ENCODE measurements at regions not wholly inside any gene's neighbourhood (a gene's known extent, or its start where the extent isn't known, plus 50 kb on each side); places are given as distances from the start of the nearest gene placed in this dataset.

GRCh38 chr4:174038481-174038880 is 245.0 kb downstream of the FBXO8 start:
- H3K36me3 ChIP-seq (ENCODE audit: control insufficient read depth, insufficient read depth, low read length): no peaks in the 10 kb centered on the region
- no peak overlapping the region for H2AK5ac ChIP-seq (ENCODE audit: low read length)
- no peak overlapping the region for H3K27ac ChIP-seq (ENCODE audit: low read depth, low read length)
- no peak overlapping the region for H2BK15ac ChIP-seq (replicated peaks; ENCODE audit: low read depth)
- no peak for DNase-seq
- no peak overlapping the region for H3K18ac ChIP-seq (ENCODE audit: low read length)
- H3K79me1 ChIP-seq (ENCODE audit: low read length): no peaks in the 10 kb centered on the region
- H3K9ac ChIP-seq (ENCODE audit: low read length): no peak overlapping the region
- no peaks in the 10 kb centered on the region for H3K27me3 ChIP-seq (ENCODE audit: insufficient read depth, low read length, poor library complexity)
- no peak overlapping the region for H2BK5ac ChIP-seq (ENCODE audit: low read length)
- H2BK120ac ChIP-seq (ENCODE audit: low read depth, low read length): no peak overlapping the region
- WGBS (ENCODE audit: extremely low coverage, insufficient coverage, low lambda C conversion rate): no CpG with 5 or more reads among the region's 5 CpGs
- H3K23ac ChIP-seq (ENCODE audit: low read length): no peak overlapping the region
- no peak overlapping the region for H3K56ac ChIP-seq (ENCODE audit: low read length)
- no peaks in the 10 kb centered on the region for H3K79me2 ChIP-seq (ENCODE audit: control insufficient read depth, insufficient read depth, low read length)
- no peak overlapping the region for H3K4ac ChIP-seq (ENCODE audit: low read depth, low read length)
- H3K4me3 ChIP-seq (ENCODE audit: low read length): no peak overlapping the region
- no peak overlapping the region for H4K8ac ChIP-seq (ENCODE audit: low read depth, low read length)
- H4K5ac ChIP-seq (ENCODE audit: low read length): no peak overlapping the region
- no peaks in the 10 kb centered on the region for H3K4me1 ChIP-seq (ENCODE audit: control insufficient read depth, low read depth, low read length)
- H3K4me2 ChIP-seq (ENCODE audit: low read length): no peak overlapping the region

GRCh38 chr4:174037631-174038030 is 245.8 kb downstream of the FBXO8 start:
- H3K4me2 ChIP-seq (ENCODE audit: low read length): no peak overlapping the region
- no peak overlapping the region for H3K18ac ChIP-seq (ENCODE audit: low read length)
- H3K79me1 ChIP-seq (ENCODE audit: low read length): no peaks in the 10 kb centered on the region
- no peaks in the 10 kb centered on the region for H3K4me1 ChIP-seq (ENCODE audit: control insufficient read depth, low read depth, low read length)
- H3K4ac ChIP-seq (ENCODE audit: low read depth, low read length): no peak overlapping the region
- H3K23ac ChIP-seq (ENCODE audit: low read length): no peak overlapping the region
- H2BK5ac ChIP-seq (ENCODE audit: low read length): no peak overlapping the region
- no peak overlapping the region for H3K4me3 ChIP-seq (ENCODE audit: low read length)
- no peaks in the 10 kb centered on the region for H3K79me2 ChIP-seq (ENCODE audit: control insufficient read depth, insufficient read depth, low read length)
- H2BK15ac ChIP-seq (replicated peaks; ENCODE audit: low read depth): no peak overlapping the region
- H4K5ac ChIP-seq (ENCODE audit: low read length): no peak overlapping the region
- no peak overlapping the region for H2BK120ac ChIP-seq (ENCODE audit: low read depth, low read length)
- H3K36me3 ChIP-seq (ENCODE audit: control insufficient read depth, insufficient read depth, low read length): no peaks in the 10 kb centered on the region
- H4K8ac ChIP-seq (ENCODE audit: low read depth, low read length): no peak overlapping the region
- no peak overlapping the region for H3K27ac ChIP-seq (ENCODE audit: low read depth, low read length)
- WGBS (ENCODE audit: extremely low coverage, insufficient coverage, low lambda C conversion rate): no CpG with 5 or more reads among the region's 3 CpGs
- peak; percentile 5 for DNase-seq
- H3K9ac ChIP-seq (ENCODE audit: low read length): no peak overlapping the region
- H3K56ac ChIP-seq (ENCODE audit: low read length): no peak overlapping the region
- H3K27me3 ChIP-seq (ENCODE audit: insufficient read depth, low read length, poor library complexity): no peaks in the 10 kb centered on the region
- no peak overlapping the region for H2AK5ac ChIP-seq (ENCODE audit: low read length)

DNA sequence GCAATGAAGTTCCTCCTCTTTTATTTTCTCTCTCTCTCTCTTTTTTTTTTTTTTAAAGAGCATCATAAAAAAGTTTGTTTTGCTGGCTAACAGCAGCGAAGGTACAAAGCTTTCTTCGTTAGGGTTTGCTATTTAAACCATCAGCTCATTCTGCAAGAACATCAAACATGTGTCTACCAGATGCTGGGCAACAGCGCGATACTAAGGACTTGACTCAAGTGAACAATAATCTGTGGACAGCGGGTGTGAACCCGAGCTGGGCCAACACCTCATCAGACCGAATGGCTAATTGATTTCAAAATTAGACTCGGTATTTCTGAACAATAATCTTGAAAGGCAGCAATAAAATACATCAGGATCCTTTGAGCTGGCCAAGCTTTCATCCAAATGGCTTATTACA is 246.4 kb downstream of the FBXO8 start:
- no peaks in the 10 kb centered on the region for H3K27me3 ChIP-seq (ENCODE audit: insufficient read depth, low read length, poor library complexity)
- H3K79me1 ChIP-seq (ENCODE audit: low read length): no peaks in the 10 kb centered on the region
- H3K4me3 ChIP-seq (ENCODE audit: low read length): no peak overlapping the region
- H3K4me2 ChIP-seq (ENCODE audit: low read length): no peak overlapping the region
- no peaks in the 10 kb centered on the region for H3K4me1 ChIP-seq (ENCODE audit: control insufficient read depth, low read depth, low read length)
- H3K9ac ChIP-seq (ENCODE audit: low read length): no peak overlapping the region
- no peak overlapping the region for H4K5ac ChIP-seq (ENCODE audit: low read length)
- H3K79me2 ChIP-seq (ENCODE audit: control insufficient read depth, insufficient read depth, low read length): no peaks in the 10 kb centered on the region
- H3K56ac ChIP-seq (ENCODE audit: low read length): no peak overlapping the region
- no peaks in the 10 kb centered on the region for H3K36me3 ChIP-seq (ENCODE audit: control insufficient read depth, insufficient read depth, low read length)
- WGBS (ENCODE audit: extremely low coverage, insufficient coverage, low lambda C conversion rate): no CpG with 5 or more reads among the region's 8 CpGs
- H2BK15ac ChIP-seq (replicated peaks; ENCODE audit: low read depth): no peak overlapping the region
- no peak overlapping the region for H2BK5ac ChIP-seq (ENCODE audit: low read length)
- H2BK120ac ChIP-seq (ENCODE audit: low read depth, low read length): no peak overlapping the region
- no peak overlapping the region for H2AK5ac ChIP-seq (ENCODE audit: low read length)
- H3K18ac ChIP-seq (ENCODE audit: low read length): no peak overlapping the region
- H3K27ac ChIP-seq (ENCODE audit: low read depth, low read length): no peak overlapping the region
- no peak overlapping the region for H3K4ac ChIP-seq (ENCODE audit: low read depth, low read length)
- no peak for DNase-seq
- H3K23ac ChIP-seq (ENCODE audit: low read length): no peak overlapping the region
- H4K8ac ChIP-seq (ENCODE audit: low read depth, low read length): no peak overlapping the region

DNA sequence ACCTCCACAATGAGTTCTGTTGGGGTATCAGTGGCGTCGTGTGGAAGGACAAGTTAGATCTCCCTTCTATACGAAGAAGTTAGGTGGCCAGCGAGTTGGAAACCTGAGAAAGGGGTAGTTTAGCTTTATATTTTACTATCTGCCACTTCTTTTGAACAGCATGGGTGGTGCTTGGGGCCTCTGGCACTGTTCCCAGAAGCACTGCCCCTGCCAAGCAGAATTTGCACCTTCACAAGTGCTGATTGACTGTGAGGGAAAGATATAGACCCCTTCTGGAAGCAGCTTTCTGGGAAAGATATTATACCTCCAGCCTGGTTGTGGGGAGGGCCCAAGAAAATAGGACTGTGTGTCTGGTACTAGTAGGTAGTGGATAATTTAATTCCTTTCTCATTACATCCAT is 246.9 kb downstream of the FBXO8 start:
- Histone ChIP-seq H3K79me2 (ENCODE audit: control insufficient read depth, insufficient read depth, low read length) (no peaks in the 10 kb centered on the region), H3K27ac (ENCODE audit: low read depth, low read length) (no peak overlapping the region), H2BK15ac (replicated peaks; ENCODE audit: low read depth) (no peak overlapping the region), H3K4me3 (ENCODE audit: low read length) (no peak overlapping the region), H3K23ac (ENCODE audit: low read length) (no peak overlapping the region), H2AK5ac (ENCODE audit: low read length) (no peak overlapping the region), H3K79me1 (ENCODE audit: low read length) (no peaks in the 10 kb centered on the region), H3K18ac (ENCODE audit: low read length) (no peak overlapping the region), H3K56ac (ENCODE audit: low read length) (no peak overlapping the region), H4K8ac (ENCODE audit: low read depth, low read length) (no peak overlapping the region), H3K4me1 (ENCODE audit: control insufficient read depth, low read depth, low read length) (no peaks in the 10 kb centered on the region), H2BK5ac (ENCODE audit: low read length) (no peak overlapping the region), H3K9ac (ENCODE audit: low read length) (no peak overlapping the region), H3K27me3 (ENCODE audit: insufficient read depth, low read length, poor library complexity) (no peaks in the 10 kb centered on the region), H4K5ac (ENCODE audit: low read length) (no peak overlapping the region), H3K4me2 (ENCODE audit: low read length) (no peak overlapping the region), H2BK120ac (ENCODE audit: low read depth, low read length) (no peak overlapping the region), H3K4ac (ENCODE audit: low read depth, low read length) (no peak overlapping the region), H3K36me3 (ENCODE audit: control insufficient read depth, insufficient read depth, low read length) (no peaks in the 10 kb centered on the region)
- no CpG with 5 or more reads among the region's 4 CpGs for WGBS (ENCODE audit: extremely low coverage, insufficient coverage, low lambda C conversion rate)
- no peak for DNase-seq

DNA sequence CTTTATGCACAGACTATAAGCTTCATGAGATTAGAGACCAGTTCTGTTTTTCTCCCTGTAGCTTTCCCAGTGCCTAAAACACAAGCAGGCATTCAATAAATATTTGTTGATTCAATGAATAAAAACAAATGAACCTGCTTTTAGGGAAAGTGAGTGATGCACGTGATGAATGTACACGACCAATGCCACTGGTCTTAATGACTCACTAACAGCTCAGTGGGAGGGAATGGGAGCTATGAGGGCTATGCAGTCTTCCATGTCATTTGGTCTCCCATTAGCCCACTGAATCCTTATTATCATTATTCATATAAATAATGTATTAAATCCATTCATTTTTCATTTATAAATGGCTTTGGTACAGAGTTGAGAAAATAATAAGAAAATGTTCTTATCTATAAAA is 247.4 kb downstream of the FBXO8 start:
- no peak overlapping the region for H3K23ac ChIP-seq (ENCODE audit: low read length)
- no peaks in the 10 kb centered on the region for H3K36me3 ChIP-seq (ENCODE audit: control insufficient read depth, insufficient read depth, low read length)
- no peak overlapping the region for H3K56ac ChIP-seq (ENCODE audit: low read length)
- no peaks in the 10 kb centered on the region for H3K27me3 ChIP-seq (ENCODE audit: insufficient read depth, low read length, poor library complexity)
- H3K18ac ChIP-seq (ENCODE audit: low read length): no peak overlapping the region
- H2BK5ac ChIP-seq (ENCODE audit: low read length): no peak overlapping the region
- H3K4me1 ChIP-seq (ENCODE audit: control insufficient read depth, low read depth, low read length): no peaks in the 10 kb centered on the region
- no peaks in the 10 kb centered on the region for H3K79me2 ChIP-seq (ENCODE audit: control insufficient read depth, insufficient read depth, low read length)
- no peak overlapping the region for H3K4me3 ChIP-seq (ENCODE audit: low read length)
- H2AK5ac ChIP-seq (ENCODE audit: low read length): no peak overlapping the region
- no peak overlapping the region for H3K4ac ChIP-seq (ENCODE audit: low read depth, low read length)
- H3K79me1 ChIP-seq (ENCODE audit: low read length): no peaks in the 10 kb centered on the region
- DNase-seq: peak; percentile 19
- H2BK15ac ChIP-seq (replicated peaks; ENCODE audit: low read depth): no peak overlapping the region
- no peak overlapping the region for H4K8ac ChIP-seq (ENCODE audit: low read depth, low read length)
- H2BK120ac ChIP-seq (ENCODE audit: low read depth, low read length): no peak overlapping the region
- no peak overlapping the region for H3K27ac ChIP-seq (ENCODE audit: low read depth, low read length)
- WGBS (ENCODE audit: extremely low coverage, insufficient coverage, low lambda C conversion rate): no CpG with 5 or more reads among the region's 2 CpGs
- no peak overlapping the region for H3K4me2 ChIP-seq (ENCODE audit: low read length)
- no peak overlapping the region for H4K5ac ChIP-seq (ENCODE audit: low read length)
- H3K9ac ChIP-seq (ENCODE audit: low read length): no peak overlapping the region

DNA sequence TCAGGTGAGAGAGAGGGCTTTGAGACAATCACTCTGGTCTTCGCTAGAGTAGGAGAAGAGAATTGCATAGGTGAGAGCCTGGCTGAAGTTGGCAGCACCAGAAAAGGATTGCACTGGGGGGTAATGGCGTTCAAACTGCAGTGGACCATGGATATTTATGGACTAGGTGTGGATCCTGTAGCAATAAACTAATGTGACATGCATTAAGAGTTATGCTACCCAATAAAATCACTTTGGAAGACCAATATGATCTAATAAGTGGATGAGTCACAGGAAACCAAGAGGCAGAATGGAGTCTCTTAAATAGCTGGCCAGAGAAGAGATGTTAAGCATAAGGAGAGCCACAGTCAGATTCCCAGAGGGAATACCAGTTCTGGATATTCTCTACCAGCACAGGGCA is 259.8 kb downstream of the FBXO8 start:
- no peaks in the 10 kb centered on the region for H3K79me2 ChIP-seq (ENCODE audit: control insufficient read depth, insufficient read depth, low read length)
- no peak overlapping the region for H2AK5ac ChIP-seq (ENCODE audit: low read length)
- WGBS (ENCODE audit: extremely low coverage, insufficient coverage, low lambda C conversion rate): no CpG with 5 or more reads among the region's 2 CpGs
- H3K4ac ChIP-seq (ENCODE audit: low read depth, low read length): no peak overlapping the region
- H3K27me3 ChIP-seq (ENCODE audit: insufficient read depth, low read length, poor library complexity): no peaks in the 10 kb centered on the region
- no peak overlapping the region for H2BK15ac ChIP-seq (replicated peaks; ENCODE audit: low read depth)
- H3K4me2 ChIP-seq (ENCODE audit: low read length): no peak overlapping the region
- no peak overlapping the region for H3K18ac ChIP-seq (ENCODE audit: low read length)
- no peak overlapping the region for H3K23ac ChIP-seq (ENCODE audit: low read length)
- H3K27ac ChIP-seq (ENCODE audit: low read depth, low read length): no peak overlapping the region
- no peak overlapping the region for H2BK120ac ChIP-seq (ENCODE audit: low read depth, low read length)
- no peaks in the 10 kb centered on the region for H3K79me1 ChIP-seq (ENCODE audit: low read length)
- H3K56ac ChIP-seq (ENCODE audit: low read length): no peak overlapping the region
- H4K5ac ChIP-seq (ENCODE audit: low read length): no peak overlapping the region
- no peaks in the 10 kb centered on the region for H3K4me1 ChIP-seq (ENCODE audit: control insufficient read depth, low read depth, low read length)
- no peak for DNase-seq
- H4K8ac ChIP-seq (ENCODE audit: low read depth, low read length): no peak overlapping the region
- no peak overlapping the region for H3K4me3 ChIP-seq (ENCODE audit: low read length)
- H3K36me3 ChIP-seq (ENCODE audit: control insufficient read depth, insufficient read depth, low read length): no peaks in the 10 kb centered on the region
- H3K9ac ChIP-seq (ENCODE audit: low read length): no peak overlapping the region
- H2BK5ac ChIP-seq (ENCODE audit: low read length): no peak overlapping the region
